ENCODE measurements at regions not wholly inside any gene's neighbourhood (a gene's known extent, or its start where the extent isn't known, plus 50 kb on each side); places are given as distances from the start of the nearest gene placed in this dataset.

DNA sequence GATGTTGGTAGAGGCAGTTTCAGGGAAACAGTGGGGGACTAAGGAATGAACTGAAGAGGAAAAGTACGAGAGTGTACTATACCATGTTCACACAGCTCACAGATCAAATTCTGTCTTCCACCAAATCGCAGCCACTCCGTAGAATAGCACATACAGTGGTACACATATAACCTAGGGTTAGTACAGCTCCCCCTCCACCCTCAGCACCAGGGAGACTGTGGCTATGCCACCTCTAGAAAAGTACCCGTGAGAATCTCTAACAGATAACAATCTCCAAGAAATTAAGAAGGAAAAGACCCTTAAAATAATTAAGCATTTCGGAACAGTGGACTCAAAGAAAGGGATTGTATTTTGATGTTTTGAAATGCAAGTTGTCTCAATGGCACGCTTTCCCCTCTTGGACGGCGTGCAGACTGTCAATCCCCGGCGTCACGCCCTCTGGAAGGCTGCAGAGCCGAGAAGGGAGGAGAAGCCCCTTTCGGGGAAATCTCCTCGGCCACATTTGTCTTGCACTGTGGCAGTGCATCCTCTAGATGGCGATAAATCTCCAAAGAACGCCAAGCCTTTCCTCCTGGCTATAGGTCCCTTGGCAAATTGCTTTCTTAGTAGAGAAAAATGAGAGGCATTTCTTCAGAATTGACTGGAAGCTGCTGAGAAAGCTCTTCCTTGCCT, 345.0 kb downstream of the REEP3 start:
- DNase-seq: peak; percentile 28

DNA sequence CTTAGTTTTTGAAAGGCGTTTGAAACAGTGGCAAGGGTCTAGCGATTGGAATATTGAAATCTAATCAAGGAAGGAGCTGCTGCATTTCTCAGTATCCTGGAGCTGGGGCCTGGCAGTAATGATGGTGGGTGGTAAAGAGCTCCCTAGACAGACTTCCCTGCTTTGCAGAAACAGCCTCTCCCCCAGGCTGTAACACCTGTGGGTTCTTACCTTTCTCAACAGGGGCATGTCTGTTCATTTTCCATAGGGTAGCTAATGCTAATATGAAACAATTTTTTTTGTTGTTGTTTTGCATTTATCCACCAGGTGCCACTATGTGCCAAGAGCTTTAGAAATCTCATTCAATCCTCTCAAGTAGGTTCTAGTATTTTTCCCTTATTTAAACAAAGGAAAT, 345.5 kb downstream of the REEP3 start:
- DNase-seq: no peak

DNA sequence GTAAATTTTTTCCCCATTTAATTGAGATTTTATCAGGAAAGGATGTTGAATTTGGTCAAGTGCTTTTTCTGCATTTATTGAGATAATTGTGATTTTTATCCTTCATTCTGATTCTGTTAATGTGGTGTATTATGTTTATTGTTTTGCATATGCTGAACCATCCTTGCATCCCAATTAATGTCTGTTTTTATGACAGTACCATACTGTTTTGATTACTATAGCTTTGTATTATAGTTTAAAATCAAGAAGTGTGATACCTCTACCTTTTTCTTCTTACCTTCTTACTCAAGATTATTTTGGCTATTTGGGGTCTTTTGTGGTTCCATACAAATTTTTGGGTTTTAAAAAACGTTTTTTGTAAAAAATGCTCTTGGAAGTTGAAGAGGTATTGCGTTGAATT, 357.2 kb downstream of the REEP3 start:
- DNase-seq: no peak

DNA sequence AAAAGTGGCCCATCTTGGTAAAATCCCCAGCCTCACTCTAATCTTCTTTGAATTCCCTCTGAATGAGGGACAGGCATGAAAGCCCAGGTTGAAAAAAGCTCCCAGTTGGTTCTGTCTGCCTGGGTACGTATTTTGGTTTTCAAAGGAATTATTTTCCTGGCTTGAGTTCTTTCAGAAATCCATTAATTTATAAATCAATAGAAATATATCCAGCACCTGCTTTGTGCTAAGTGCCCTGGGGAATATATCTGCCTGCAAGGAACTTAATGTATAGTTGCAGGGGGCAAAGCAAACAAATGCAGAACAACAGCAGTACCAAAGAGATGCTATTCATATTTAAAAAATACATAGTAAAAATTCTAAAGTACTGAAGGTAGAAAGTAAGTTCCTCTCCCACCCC, 362.7 kb downstream of the REEP3 start:
- no peak for DNase-seq

DNA sequence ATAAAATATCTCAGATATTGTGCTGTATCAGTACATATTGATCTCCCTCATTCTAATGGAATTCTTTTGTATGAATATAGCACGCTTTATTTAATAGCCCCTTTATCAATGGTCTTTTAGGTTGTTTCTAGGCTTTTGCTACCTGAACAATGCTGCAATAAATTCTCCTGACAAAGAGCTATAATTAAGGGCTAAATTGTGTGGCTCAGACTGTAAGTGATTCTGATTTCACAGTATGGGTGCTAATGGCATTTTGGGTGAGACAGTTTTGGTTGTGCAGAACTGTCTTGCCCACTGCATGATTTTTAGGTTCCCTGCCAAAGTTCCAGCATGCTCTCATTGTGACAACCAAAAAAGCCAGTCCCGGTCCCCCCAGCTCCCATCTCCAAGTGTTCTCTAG, 363.2 kb downstream of the REEP3 start:
- DNase-seq: no peak

DNA sequence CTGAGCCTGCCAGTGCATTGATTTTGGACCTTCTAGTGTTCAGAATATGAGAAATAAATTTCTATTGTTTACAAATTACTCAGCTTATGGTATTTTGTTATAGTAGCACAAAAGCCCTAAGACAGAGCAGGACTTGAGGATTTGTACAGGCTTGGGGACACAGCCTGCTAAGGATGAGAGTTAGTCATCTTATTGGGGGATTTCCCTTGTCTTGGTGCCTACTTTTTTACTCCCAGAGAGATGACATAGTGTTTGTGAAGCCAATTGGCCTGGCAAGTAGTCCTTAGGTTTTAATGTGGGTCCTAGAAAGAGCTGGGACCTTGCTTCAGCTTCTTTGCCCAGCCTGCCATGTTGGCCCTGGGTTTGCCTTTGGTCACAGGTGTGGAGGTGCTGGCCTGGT, 364.0 kb downstream of the REEP3 start:
- no peak for DNase-seq

DNA sequence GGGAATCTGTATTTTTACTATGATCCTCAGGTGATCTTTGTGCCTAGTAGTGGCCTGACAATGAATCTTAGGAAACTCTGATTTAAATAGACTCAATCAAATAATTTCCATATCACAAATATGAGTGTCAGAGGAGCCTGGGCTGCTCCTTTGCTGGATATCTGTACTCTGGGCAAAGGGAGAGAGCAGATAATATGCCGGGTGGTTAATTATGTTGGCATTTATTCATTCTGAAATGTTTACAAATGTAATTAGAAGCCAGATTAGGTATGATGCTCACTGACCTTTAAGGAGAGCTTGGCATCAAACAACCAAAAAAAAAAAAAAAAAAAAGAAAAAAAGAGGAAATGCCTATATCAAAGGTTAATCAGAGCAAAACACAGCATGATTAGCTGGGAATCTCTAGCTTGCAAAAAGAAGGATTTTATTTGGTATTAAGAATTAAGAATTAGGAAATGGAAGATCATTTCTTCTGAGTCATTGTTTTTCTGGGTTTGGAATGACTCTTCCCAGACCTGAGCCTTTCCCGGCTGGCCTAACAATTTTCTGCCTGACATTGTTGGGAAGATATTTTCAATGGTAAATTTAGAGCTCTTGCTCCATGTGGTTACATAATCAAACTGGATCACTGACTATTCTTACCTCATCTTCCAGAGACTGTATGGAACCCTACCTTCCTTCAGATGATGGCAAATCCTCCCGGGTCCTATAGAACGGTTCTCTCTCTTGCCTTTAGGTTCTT, 365.3 kb downstream of the REEP3 start:
- no peak for DNase-seq

DNA sequence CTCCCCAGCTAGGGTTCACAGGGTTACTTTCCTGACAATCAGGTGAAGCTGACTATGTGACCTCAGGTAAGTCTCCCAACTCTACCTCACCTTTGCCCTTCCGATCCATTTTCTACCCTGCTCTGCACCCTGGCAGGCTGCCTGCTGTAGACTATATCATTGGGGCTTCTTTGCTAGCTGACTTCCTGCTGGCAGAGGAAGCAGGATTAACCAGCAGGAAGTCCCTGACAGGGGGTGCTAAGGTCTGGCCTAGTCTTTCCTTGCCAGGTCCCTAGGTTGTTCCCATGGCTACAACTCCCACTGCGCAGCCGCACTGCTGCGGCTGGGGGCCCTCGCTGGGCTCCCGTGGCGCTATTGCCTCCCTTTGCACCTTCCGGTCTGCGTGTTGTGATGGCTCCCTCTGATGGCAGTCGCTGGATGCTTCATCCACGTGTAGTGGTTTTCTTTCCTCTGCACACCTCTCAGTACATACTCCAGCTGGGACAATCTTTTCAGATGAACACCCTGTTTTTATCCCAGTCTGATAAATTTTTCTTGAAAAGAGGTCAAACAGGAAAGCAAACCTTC, 365.9 kb downstream of the REEP3 start:
- DNase-seq: no peak

DNA sequence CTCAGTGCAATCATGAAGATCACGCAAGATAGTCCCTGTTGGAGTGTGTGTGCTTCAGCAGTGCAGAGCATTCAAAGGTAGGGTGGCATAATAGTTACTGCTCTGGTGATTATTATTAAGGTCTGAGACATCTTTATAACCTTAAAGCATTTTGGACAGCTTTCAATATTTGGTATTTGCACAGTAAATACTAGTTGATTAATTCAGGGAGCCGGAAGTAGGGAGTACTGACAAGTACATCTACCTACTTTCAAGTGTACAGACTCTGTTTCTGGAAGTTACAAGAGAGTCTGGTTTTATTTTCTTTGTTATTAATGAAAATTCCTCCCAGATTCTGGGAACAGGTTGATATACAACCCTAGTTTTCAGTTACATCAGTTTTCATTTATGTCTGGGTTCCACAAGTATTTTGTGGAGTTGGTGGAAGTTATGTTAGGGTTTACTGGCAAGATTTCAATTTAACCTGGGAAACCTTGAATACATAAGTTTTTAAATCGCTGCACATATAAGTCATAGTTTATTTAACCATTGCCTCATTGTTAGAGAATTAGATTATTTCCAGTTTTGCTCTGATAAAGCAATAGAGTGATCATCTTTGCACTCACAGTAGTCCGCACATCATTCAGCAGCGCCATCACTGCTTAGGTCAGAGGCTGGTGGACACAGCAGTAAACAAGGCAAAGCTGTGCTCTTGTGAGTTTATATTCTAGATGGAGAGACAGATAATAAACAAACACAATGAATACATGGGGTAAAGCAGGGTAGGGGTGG, 366.6 kb downstream of the REEP3 start:
- no peak for DNase-seq

DNA sequence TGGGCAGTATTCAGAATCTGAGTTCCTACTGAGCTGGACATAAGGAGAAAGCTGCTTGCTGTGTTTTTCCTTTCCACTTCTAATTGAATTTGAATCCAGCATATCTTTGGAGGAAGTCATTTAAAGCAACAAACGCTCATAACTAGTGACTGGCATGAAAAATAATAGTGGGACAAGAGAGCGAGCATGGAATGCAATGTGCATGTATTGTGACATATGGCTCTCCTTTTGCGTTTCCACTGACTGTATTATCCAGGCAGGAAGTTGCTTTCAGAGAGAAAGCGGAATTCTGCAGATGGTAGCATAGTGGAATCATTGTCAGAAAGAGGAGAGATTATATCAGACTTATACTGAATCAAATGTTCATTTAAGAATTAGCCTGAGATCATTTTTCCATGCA, 368.6 kb downstream of the REEP3 start:
- DNase-seq: no peak

DNA sequence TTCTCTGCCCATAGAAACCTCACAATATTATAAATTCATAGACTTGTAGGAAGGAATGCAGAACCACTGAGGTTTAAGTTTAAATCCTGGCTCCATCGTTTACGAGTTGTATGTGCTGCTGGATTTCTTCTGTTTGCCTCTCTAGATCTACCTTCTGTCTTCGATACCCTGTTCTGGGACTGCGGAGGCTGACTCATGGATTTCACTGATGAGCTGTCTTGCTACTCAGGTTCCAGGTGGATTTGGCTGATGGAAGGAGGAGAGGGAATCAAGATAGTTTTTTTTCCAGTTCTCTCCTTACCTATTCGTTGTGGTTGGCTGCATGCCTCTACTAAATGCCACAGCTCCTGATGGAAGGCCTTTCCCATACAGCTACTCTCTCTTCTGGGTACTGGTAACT, 375.8 kb downstream of the REEP3 start:
- DNase-seq: no peak

DNA sequence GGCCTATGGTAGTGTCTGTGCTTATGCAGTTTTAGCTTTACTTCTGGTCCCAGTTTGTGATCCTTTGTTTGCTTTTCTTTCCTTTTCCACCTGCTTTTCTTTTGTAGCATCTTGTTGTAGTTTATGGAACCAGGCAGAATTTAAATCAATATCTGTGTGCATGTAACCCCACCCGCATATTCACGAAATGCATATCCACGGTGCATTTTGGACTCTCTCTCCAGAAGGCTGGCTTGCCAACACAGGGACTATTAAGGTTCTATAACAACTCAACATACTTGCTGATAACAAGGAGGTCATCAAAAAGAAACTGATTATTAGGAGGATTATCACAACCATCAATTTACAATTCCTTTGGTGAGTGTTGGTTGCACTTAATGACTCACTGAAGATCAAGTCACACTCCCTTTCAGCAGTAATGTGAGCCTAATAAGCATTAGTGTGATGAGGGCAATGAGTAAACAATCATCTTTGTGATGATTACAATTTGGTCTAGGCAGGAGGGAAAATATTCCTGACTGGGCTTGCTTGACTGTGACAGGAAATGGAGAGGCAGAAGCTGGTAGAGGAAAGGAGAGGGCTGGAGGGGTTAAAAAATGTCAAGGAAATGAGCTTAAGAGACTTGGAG, 378.6 kb downstream of the REEP3 start:
- DNase-seq: no peak

DNA sequence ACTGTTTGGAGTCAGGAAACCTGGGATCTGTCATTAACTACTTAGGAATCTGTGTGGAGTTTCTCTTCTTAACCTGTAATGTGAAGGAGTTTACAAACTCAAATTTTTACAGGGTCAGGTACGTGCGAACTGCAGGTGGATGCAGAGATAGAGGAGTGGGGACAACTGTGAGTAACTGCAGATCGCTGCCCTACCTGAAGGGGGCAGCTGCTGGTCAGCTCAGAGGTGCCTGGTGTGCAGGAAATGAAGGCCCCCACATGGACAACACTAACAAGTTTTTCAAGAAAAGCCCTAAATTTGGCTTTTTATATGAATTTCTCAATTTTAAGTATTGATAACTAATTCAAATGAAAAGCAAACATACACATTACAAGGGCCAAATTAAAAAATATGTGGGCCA, 380.0 kb downstream of the REEP3 start:
- DNase-seq: no peak

DNA sequence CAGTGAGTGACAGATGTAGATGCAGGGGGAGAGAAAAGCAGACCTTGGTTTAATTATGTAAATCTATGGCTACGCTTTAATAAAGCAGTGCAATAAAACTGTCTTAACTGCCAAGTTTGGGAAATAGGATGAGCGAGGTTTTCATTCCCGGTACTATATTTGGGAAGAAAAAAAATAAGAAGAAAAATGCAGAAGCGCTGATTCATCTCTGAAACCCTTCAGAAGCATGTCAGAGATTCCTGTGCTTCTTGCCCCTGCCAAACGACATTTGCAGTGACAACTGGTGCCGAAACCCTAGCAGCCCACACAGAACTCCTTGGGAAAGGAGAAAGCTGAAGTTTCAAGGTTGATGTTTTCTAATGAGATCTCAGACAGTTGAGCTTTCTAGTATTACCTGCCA, 380.7 kb downstream of the REEP3 start:
- DNase-seq: no peak

DNA sequence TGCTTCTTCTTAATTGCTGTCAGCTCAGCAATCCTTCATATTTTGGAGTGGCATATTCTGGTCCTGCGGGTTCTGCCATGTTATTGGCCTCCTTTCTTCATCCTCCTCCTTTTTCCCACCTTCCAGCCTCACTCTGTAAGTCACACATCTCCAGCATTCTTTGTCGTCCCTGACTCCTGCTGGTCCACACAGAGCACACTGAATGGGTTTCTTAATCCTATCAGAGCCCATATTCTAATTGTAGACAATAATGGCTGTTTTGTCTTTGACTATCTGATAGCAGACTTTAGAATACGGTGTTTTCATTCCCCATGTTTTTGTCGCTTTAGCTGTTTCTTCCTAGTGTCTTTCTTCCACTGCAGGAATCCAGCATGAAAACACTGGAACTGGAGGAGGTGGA, 389.6 kb downstream of the REEP3 start:
- DNase-seq: no peak

DNA sequence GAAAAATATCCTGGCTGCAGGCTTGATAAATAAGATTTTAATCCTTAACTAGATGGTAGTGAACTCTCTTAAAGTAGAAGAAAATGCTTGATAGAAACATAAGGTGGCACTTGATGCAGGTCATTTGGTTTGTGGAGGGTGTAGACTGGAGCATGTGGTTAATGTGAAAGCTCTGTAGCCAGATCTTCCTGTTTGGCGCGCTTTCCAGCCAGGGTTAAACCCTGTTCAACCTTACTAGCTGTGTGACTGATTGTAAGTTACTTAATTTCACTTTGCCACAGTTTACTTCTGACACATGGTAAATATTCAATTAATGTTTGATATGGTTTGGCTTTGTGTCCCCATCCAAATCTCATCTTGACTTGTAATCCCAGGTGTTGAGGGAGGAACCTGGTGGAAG, 394.0 kb downstream of the REEP3 start:
- no peak for DNase-seq

DNA sequence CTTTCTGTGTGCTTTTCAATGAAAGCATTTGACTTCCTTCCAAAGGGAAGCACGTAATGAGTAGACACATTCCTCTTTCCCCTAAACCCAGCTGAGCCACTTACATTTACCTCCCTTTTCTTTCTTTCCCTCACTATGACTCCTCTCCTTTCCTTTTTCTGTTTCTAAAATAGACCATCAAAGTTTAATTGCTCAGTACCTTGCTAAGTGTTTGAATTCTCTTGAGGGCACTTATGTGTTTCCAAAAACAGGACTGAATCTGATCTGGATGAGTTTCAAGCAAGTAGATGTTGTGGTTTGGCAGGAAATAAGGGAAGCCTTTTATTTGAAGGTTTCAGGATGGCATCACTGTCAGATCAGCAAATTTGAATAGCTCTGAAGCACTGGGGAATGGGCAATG, 396.2 kb downstream of the REEP3 start:
- DNase-seq: no peak

DNA sequence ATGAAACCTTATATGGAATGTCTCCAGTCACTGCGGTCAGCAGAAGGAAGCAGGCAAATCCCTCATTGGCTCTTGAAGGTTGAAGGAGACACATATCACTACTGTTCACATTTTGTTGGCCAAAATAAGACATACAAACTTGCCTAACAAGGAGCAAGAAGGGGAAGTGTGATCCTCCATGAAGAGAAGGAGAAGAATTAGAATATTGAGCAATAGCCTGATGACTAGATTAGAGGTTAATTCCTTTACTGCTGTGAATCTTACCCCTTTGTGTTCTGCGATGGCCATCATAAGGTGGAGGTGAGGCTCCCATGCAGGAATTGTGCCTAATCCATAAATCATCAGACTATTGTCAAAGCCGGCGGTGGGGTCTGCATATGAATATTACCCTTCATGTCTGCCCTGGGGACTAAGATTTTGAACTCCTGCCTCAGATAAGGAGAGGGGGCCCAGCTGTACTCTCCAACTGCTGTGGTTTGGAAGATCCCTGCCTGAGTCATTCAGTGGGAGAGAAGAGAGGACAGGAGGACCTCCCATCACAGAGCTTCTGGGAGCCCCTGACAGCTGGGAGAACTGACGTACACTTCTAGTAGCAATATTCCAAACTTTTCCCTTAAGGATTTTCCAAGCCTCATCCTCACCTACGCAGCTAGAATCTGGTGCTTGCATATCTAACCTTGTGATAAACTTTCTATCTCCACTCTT, 398.5 kb downstream of the REEP3 start:
- DNase-seq: no peak

DNA sequence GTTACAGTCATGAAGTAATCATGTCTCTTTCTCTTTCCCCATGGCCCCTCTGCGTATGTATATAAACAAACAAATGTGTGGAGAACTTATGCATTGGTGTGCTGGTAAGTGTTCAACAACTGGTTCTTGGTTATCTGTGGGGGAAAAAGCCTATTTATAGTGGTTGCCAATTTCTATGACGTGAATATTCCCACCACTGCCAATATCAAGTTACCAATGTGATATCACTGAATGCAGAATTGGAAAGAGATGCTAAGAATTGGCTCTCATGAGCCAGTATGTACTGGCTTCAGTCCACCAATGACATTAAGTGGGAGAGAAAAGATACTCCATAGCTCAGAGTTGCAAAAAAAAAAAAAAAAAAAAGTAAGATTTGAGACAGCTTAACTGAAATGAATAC, 399.7 kb downstream of the REEP3 start:
- DNase-seq: no peak

DNA sequence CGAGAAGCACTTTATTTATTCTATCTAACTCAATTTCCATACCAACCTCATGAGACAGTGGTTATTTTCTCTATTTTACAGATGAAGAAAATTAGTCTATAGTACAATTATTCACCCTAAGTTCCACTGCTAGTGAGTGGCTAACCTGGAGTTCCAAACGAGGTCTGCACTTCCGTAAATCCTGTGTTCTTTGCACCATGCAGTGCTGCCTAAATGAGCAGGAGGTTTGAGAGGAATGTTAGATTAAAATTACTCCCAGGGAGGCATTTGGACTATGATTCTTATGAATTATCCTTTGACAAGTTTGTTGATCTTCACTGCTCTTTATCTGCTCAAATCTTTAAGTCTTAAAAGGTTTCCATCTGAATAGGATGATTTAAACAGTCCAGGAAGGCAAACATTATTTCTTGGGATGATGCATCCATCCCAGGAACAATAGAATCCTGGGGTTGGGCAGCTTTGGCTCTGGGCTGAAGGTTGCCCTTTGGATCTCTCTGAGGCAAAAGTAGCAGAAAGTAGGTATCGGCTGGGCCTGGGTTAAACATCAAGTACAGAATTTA, 400.8 kb downstream of the REEP3 start:
- no peak for DNase-seq

DNA sequence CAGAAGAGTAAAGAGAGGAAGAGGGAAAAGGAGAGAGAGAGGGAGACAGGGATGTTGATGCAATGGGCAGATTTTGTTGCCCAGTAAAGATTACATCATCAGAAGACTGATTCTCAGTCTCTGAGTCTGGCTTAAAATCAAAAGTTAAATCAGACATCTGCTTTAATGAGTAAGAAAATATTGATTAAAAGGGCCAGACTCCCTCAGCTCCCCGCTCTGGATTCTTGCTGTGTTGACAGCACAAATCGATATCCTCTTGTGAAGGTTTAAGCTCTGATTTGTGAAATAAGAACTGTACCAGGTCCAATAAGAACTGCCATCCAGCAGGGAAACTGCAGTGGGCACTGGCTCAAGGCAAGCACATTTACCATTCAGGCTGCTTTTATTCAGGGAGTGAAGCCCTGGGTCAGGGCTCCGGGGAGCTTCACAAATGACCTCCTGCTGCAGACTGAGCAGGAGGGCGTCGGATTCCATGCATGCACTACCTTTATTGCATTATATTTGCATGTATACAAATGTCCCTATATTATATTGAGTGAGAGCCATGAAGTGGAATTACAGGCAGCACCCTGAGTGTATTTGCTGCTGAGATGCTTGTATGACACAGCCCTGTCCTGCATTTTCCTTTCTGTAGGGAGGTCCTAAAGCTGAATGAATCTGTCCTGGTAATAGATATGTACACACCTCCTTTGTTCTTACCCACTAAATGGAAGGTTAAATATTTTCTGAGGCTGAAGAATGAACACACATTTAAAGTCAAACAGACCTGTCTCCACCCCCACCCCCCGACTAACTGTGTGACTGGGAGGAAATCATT, 401.5 kb downstream of the REEP3 start:
- DNase-seq: no peak
